ENCODE measurements at regions not wholly inside any gene's neighbourhood (a gene's known extent, or its start where the extent isn't known, plus 50 kb on each side); places are given as distances from the start of the nearest gene placed in this dataset.

DNA sequence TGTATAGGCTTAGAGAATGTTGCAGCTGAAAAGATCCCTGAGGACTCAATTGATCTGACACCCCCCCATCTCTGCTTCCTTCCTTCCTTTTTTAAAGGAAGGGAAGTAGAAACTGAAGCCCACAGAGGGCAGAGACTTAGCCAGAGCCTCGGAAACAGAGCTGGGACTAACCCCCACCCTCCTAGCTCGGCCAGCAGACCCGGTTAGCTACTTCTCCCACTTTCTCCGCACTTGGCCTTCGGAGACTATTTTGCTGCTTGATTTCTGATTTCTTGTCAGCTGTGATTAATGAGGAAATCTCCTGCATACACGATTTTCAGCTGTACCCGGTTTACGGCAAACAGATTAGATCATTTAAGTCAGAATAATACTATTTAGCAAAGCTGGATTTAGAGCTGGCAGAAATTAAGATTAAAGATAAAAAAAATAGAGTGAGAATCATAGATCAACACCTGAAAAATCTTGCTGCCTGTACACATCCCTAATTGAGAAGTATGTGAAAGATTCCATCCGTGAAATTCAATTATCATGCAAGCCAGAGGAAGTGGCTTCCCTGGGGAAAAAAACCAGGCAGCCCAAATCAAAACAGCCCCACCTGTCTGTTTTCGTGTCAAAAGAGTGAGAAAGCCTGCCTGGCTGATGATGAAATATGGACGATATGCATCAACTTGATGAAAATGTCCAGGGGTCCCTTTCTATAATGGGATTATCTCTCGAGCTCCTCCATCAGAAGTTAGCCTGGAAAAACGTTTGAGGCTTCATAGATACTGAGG lies 159.5 kb upstream of the SHB start:
- H3K27ac ChIP-seq (ENCODE audit: low read length), result no peak overlapping the region
- no peaks in the 10 kb centered on the region for H3F3A ChIP-seq (ENCODE audit: low read length, unreplicated experiment)
- intact Hi-C loops (cut with micrococcal nuclease), result loop anchor here (10.0 kb wide), 1 partner anchor 54 kb away; no protein-coding TSS in a partner anchor
- peaks cover 16% of the 10 kb centered on the region for H3K4me1 ChIP-seq (ENCODE audit: insufficient read depth, low read length)
- no peak for ATAC-seq
- no peaks in the 10 kb centered on the region for H3K27me3 ChIP-seq (ENCODE audit: low read length)
- no peaks in the 10 kb centered on the region for H3K36me3 ChIP-seq (ENCODE audit: low read depth, low read length)
- no peaks in the 10 kb centered on the region for H3K79me2 ChIP-seq (ENCODE audit: low read length)
- no peak overlapping the region for H2AFZ ChIP-seq (ENCODE audit: low read length)
- H3K9me2 ChIP-seq (replicated peaks; ENCODE audit: low read length), result no peaks in the 10 kb centered on the region
- CTCF ChIA-PET, result interaction anchor here (0.7 kb wide), 1 partner anchor 241 kb away, joined by 5 read pairs; no protein-coding TSS in a partner anchor
- TF ChIP-seq EZH2 (IDR thresholded peaks at IDR 0.05; ENCODE audit: low read length, unreplicated experiment) (no peak), EZH2phosphoT487 (IDR thresholded peaks at IDR 0.05; ENCODE audit: borderline replicate concordance, low read length) (no peak)
- TF ChIP-seq, protein P1, sequence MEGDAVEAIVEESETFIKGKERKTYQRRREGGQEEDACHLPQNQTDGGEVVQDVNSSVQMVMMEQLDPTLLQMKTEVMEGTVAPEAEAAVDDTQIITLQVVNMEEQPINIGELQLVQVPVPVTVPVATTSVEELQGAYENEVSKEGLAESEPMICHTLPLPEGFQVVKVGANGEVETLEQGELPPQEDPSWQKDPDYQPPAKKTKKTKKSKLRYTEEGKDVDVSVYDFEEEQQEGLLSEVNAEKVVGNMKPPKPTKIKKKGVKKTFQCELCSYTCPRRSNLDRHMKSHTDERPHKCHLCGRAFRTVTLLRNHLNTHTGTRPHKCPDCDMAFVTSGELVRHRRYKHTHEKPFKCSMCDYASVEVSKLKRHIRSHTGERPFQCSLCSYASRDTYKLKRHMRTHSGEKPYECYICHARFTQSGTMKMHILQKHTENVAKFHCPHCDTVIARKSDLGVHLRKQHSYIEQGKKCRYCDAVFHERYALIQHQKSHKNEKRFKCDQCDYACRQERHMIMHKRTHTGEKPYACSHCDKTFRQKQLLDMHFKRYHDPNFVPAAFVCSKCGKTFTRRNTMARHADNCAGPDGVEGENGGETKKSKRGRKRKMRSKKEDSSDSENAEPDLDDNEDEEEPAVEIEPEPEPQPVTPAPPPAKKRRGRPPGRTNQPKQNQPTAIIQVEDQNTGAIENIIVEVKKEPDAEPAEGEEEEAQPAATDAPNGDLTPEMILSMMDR (conservative IDR thresholded peaks at IDR 0.05; ENCODE audit: low read depth, low read length), result no peak
- no peak overlapping the region for H3K4me2 ChIP-seq (ENCODE audit: low read length)
- H4K20me1 ChIP-seq (ENCODE audit: low read length), result no peaks in the 10 kb centered on the region
- no peak overlapping the region for H3K4me3 ChIP-seq (ENCODE audit: low read length)
- no peaks in the 10 kb centered on the region for H3K9me3 ChIP-seq (ENCODE audit: low read length)
- H3K9ac ChIP-seq (ENCODE audit: low read length), result no peak overlapping the region
- POLR2A ChIA-PET (ENCODE audit: unreplicated experiment), result no interaction called here
- no TSS peak for BruUV-seq (replicated peaks)
- DNase-seq, result no peak

DNA sequence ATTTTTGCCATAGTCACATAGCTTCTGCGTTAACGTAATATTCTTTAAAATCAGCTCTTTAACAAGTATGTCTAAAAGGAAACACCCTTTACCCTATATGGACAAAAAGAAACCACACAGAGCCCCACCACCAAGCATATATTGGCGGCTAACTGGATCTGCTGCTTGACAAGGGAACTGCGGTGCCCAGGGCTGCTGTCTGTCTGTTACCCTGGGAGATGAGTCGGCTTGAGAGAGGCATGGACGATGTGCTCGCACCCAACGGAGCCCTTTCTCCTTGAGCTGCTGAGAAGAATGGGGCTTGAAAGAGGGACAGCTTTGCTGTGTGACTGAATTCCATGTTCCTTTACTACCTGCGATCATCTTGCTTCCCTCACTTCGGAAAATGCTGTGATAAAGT lies 158.6 kb upstream of the SHB start:
- H3K4me2 ChIP-seq (ENCODE audit: low read length), result peak overlapping the region; percentile 70
- no peaks in the 10 kb centered on the region for H3K27me3 ChIP-seq (ENCODE audit: low read length)
- no peaks in the 10 kb centered on the region for H3F3A ChIP-seq (ENCODE audit: low read length, unreplicated experiment)
- intact Hi-C loops (cut with micrococcal nuclease), result loop anchor here (10.0 kb wide), 1 partner anchor 53 kb away; no protein-coding TSS in a partner anchor
- peak overlapping the region; percentile 29; the same call in 1 of the 2 replicates for H3K4me3 ChIP-seq (ENCODE audit: low read length)
- BruUV-seq (replicated peaks), result no TSS peak
- H2AFZ ChIP-seq (ENCODE audit: low read length), result peak overlapping the region; percentile 35
- POLR2A ChIA-PET (ENCODE audit: unreplicated experiment), result interaction anchor here (0.5 to 0.6 kb wide), 2 partner anchors 10 to 427 kb away, joined by 3 to 10 read pairs; partner anchors contain the start of gene DCAF10
- CTCF ChIA-PET, result no interaction called here
- no peaks in the 10 kb centered on the region for H3K36me3 ChIP-seq (ENCODE audit: low read depth, low read length)
- H3K9me2 ChIP-seq (replicated peaks; ENCODE audit: low read length), result no peaks in the 10 kb centered on the region
- DNase-seq (peak; percentile 33), ATAC-seq (no peak; the same call in 1 of the 2 replicates)
- H3K27ac ChIP-seq (ENCODE audit: low read length), result peak overlapping the region; percentile 72
- no peaks in the 10 kb centered on the region for H4K20me1 ChIP-seq (ENCODE audit: low read length)
- H3K9ac ChIP-seq (ENCODE audit: low read length), result peak overlapping the region; percentile 5; the same call in 1 of the 2 replicates
- H3K79me2 ChIP-seq (ENCODE audit: low read length), result no peaks in the 10 kb centered on the region
- H3K9me3 ChIP-seq (ENCODE audit: low read length), result no peaks in the 10 kb centered on the region
- H3K4me1 ChIP-seq (ENCODE audit: insufficient read depth, low read length), result peaks cover 16% of the 10 kb centered on the region
- TF ChIP-seq, protein P1 (conservative IDR thresholded peaks at IDR 0.05; ENCODE audit: low read depth, low read length), result no peak
- no peak for TF ChIP-seq EZH2phosphoT487 (IDR thresholded peaks at IDR 0.05; ENCODE audit: borderline replicate concordance, low read length)
- TF ChIP-seq EZH2 (IDR thresholded peaks at IDR 0.05; ENCODE audit: low read length, unreplicated experiment), result no peak

Measured in PC-3 (cell line).